Calu3 (cell line): ENCODE measurements at regions not wholly inside any gene's neighbourhood (a gene's known extent, or its start where the extent isn't known, plus 50 kb on each side); places are given as distances from the start of the nearest gene placed in this dataset.

Experiments used
- BruUV-seq: library from RNA; stranded (reverse); fragments of 400-500 nt; replicated peaks from 2 replicates; lab custom pipeline; 2021; lab: Mats Ljungman, UMichigan
- CTCF ChIA-PET: fragments of 300-600 bp; sonication (Branson Sonifier 250); formaldehyde crosslinking; loops from one replicate; lab custom pipeline; 2022; ENCODE audit warnings: antibody characterized with exemption; lab: Charles Lee
- DNase-seq: peaks from one replicate; pipeline ENCODE4 v3.0.0; 2022
- H3K27ac Mint-ChIP-seq: one replicate; pipeline ENCODE4 v1.8.0; 2022; ENCODE audit warnings: mixed read lengths; ENCODE audit not compliant: unreplicated experiment
- H3K27me3 Mint-ChIP-seq: one replicate; pipeline ENCODE4 v1.8.0; 2022; ENCODE audit warnings: mixed read lengths; ENCODE audit not compliant: unreplicated experiment
- H3K36me3 Mint-ChIP-seq: one replicate; pipeline ENCODE4 v1.8.0; 2022; ENCODE audit warnings: mild to moderate bottlenecking, moderate library complexity, mixed read lengths; ENCODE audit not compliant: insufficient read depth, unreplicated experiment
- H3K4me1 Mint-ChIP-seq: one replicate; pipeline ENCODE4 v1.8.0; 2022; ENCODE audit warnings: mild to moderate bottlenecking, low read depth, mixed read lengths; ENCODE audit not compliant: unreplicated experiment
- H3K4me3 Mint-ChIP-seq: one replicate; pipeline ENCODE4 v1.8.0; 2022; ENCODE audit warnings: mild to moderate bottlenecking, low read depth, moderate library complexity, mixed read lengths; ENCODE audit not compliant: unreplicated experiment
- H3K9me3 Mint-ChIP-seq: one replicate; pipeline ENCODE4 v1.8.0; 2022; ENCODE audit warnings: low read depth, mixed read lengths; ENCODE audit not compliant: unreplicated experiment
- intact Hi-C: fragments of 100-400 bp; cut with micrococcal nuclease; formaldehyde crosslinking; loops from one replicate; pipeline ENCODE4 v1.10.0; 2022; ENCODE audit not compliant: unreplicated experiment
- TF ChIP-seq, protein P1 (sequence below): fragments of 200-600 bp; IDR thresholded peaks from one replicate; pipeline ENCODE4 v1.8.0; 2022; ENCODE audit warnings: antibody characterized with exemption; ENCODE audit not compliant: unreplicated experiment

DNA sequence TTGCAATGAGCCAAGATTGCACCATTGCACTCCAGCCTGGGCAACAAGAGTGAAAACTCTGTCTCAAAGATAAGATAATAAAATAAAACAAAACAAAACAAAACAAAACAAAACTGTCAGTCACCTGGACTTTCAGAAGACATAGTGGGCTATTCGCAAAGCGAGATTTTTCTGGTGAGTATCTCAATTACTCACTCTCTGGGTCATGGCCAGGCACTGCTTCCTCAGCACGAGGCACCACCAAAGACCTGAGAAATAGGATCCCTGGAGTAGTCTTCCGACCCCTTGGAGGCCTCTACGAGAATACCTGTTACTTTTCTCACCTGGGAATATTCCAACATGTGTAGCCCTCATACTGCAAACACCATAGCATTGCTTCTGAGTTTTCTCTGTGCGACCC lies 201.7 kb upstream of the ZNF618 start:
- no peaks in the 10 kb centered on the region for H3K9me3 Mint-ChIP-seq
- H3K4me1 Mint-ChIP-seq: peaks cover 7% of the 10 kb centered on the region
- no peak overlapping the region for H3K4me3 Mint-ChIP-seq
- TF ChIP-seq, protein P1, sequence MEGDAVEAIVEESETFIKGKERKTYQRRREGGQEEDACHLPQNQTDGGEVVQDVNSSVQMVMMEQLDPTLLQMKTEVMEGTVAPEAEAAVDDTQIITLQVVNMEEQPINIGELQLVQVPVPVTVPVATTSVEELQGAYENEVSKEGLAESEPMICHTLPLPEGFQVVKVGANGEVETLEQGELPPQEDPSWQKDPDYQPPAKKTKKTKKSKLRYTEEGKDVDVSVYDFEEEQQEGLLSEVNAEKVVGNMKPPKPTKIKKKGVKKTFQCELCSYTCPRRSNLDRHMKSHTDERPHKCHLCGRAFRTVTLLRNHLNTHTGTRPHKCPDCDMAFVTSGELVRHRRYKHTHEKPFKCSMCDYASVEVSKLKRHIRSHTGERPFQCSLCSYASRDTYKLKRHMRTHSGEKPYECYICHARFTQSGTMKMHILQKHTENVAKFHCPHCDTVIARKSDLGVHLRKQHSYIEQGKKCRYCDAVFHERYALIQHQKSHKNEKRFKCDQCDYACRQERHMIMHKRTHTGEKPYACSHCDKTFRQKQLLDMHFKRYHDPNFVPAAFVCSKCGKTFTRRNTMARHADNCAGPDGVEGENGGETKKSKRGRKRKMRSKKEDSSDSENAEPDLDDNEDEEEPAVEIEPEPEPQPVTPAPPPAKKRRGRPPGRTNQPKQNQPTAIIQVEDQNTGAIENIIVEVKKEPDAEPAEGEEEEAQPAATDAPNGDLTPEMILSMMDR: no peak
- CTCF ChIA-PET: no interaction called here
- no peak overlapping the region for H3K27ac Mint-ChIP-seq
- no TSS peak for BruUV-seq
- peaks cover 95% of the 10 kb centered on the region for H3K27me3 Mint-ChIP-seq
- DNase-seq: no peak
- intact Hi-C loops: no loop called here
- H3K36me3 Mint-ChIP-seq: no peaks in the 10 kb centered on the region

DNA sequence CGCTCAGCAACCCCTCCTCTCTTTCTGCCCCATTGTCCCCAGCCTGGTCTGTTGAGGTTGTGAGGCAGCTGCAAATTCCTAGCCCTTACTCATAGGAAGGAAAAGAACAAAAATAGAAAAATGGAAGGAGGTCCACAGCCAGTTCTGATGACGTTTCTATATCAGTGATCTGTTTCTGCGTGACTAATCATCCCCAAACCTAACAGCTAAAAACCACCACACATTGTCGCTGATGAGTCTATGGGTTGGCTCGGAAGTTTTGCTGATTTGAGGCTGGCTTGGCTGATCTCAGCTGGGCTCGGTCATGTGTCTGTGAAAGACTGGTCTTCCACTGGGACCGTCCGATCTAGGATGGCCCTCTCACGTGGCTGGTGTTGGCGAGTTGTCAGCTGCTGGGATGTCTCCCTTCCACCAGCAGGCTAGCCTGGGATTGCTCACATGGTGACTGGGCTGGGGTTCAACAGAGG lies 200.6 kb upstream of the ZNF618 start:
- Mint-ChIP-seq H3K27me3 (peaks cover 92% of the 10 kb centered on the region), H3K9me3 (no peaks in the 10 kb centered on the region), H3K36me3 (no peaks in the 10 kb centered on the region), H3K4me1 (peaks cover 7% of the 10 kb centered on the region), H3K4me3 (no peak overlapping the region), H3K27ac (no peak overlapping the region)
- BruUV-seq: no TSS peak
- TF ChIP-seq, protein P1: no peak
- no peak for DNase-seq
- intact Hi-C loops: no loop called here
- CTCF ChIA-PET: no interaction called here

DNA sequence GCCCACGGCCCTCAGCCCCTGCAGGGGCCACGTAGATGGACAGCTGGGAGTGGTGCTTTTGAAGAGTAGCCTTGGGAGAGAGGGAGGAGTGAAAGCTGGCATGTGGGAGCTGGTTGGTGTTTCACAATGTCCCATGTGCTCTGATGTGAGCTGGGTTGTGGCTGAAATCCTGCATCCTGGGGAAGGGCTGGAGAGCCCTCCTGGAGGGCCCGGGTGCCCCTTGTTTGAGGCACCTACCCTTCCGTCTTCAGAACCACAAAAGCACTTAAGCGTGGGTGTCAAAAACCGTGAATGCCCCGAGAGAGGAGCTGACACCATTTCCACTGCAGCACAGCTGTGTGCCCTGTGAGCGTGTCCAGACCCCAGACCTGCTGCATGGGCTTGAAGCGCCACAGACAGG lies 199.1 kb upstream of the ZNF618 start:
- CTCF ChIA-PET: no interaction called here
- H3K4me3 Mint-ChIP-seq: no peak overlapping the region
- intact Hi-C loops: no loop called here
- TF ChIP-seq, protein P1: no peak
- no peak overlapping the region for H3K27ac Mint-ChIP-seq
- no peak for DNase-seq
- no TSS peak for BruUV-seq
- H3K4me1 Mint-ChIP-seq: peaks cover 7% of the 10 kb centered on the region
- H3K36me3 Mint-ChIP-seq: no peaks in the 10 kb centered on the region
- peaks cover 89% of the 10 kb centered on the region for H3K27me3 Mint-ChIP-seq
- H3K9me3 Mint-ChIP-seq: no peaks in the 10 kb centered on the region

DNA sequence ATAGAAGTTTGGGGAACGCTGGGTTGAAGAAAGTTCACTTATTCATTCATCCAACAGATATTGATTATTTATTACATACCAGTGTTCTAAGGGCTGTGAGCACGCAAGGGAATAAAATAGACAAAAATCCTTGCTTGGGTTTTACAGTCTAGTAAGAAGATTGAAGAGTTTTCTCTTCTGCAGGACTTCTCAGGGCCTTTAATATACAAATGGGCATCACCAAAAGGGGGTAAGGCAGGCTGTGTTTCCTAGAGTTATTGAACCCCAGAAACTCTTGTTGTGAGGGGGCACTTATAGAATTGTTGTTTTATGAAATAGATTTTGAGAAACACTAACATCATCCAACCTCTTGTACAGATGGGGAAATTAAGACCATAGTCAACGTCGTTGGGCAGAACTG lies 198.5 kb upstream of the ZNF618 start:
- Mint-ChIP-seq H3K4me1 (peaks cover 7% of the 10 kb centered on the region), H3K4me3 (no peak overlapping the region), H3K27ac (no peak overlapping the region), H3K27me3 (peaks cover 84% of the 10 kb centered on the region), H3K9me3 (no peaks in the 10 kb centered on the region), H3K36me3 (peaks cover 2% of the 10 kb centered on the region)
- no peak for DNase-seq
- TF ChIP-seq, protein P1: no peak
- BruUV-seq: no TSS peak
- CTCF ChIA-PET: no interaction called here
- intact Hi-C loops: no loop called here
